ENCODE measurements at regions not wholly inside any gene's neighbourhood (a gene's known extent, or its start where the extent isn't known, plus 50 kb on each side); places are given as distances from the start of the nearest gene placed in this dataset.

DNA sequence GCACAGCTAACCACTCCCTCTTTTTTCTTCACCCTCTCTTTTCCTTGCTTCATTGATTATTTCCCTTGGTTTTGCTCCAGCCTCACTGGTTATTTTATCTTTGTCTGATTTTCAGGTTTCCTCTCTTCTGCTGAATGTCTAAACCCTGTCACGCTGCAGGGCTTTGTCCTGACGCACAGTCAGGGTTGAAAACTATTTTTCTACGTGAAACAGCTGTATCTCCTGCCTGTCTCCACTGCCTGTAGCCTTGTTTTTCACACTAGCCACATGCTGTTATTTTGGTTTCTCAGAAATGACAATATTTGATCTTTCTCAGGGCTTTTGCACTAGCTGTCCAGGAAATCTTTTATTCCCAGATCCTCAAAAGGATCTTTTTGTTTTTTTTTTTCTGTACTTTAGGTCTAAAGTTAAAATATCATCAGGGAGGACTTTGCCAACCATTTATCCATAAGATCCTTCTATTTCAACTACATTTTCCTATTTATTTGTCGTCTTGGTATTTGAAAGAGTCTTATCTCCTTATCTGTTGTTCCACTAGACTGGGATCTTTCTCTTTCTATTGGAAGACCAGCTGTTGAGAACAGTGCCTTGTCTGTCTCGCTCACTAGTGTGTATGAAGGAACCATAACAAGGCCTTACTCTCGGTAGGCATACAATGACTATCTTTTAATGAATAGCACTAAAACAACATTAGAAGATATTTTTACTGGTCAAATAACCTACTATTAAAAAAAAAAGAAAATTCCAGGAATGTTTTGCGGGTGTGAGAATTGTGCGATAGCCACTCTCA is 164.3 kb downstream of the PDHA2 start:
- TF ChIP-seq, protein P1, sequence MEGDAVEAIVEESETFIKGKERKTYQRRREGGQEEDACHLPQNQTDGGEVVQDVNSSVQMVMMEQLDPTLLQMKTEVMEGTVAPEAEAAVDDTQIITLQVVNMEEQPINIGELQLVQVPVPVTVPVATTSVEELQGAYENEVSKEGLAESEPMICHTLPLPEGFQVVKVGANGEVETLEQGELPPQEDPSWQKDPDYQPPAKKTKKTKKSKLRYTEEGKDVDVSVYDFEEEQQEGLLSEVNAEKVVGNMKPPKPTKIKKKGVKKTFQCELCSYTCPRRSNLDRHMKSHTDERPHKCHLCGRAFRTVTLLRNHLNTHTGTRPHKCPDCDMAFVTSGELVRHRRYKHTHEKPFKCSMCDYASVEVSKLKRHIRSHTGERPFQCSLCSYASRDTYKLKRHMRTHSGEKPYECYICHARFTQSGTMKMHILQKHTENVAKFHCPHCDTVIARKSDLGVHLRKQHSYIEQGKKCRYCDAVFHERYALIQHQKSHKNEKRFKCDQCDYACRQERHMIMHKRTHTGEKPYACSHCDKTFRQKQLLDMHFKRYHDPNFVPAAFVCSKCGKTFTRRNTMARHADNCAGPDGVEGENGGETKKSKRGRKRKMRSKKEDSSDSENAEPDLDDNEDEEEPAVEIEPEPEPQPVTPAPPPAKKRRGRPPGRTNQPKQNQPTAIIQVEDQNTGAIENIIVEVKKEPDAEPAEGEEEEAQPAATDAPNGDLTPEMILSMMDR (IDR thresholded peaks at IDR 0.05; ENCODE audit: low read length): no peak
- no peak for TF ChIP-seq EZH2 (IDR thresholded peaks at IDR 0.05; ENCODE audit: borderline replicate concordance, low read length)
